EH (cell line): ENCODE measurements at regions not wholly inside any gene's neighbourhood (a gene's known extent, or its start where the extent isn't known, plus 50 kb on each side); places are given as distances from the start of the nearest gene placed in this dataset.

Experiments
- DNase-seq: peaks from one replicate; pipeline ENCODE4 v3.0.0-alpha.2; 2015; ENCODE audit warnings: low read depth

DNA sequence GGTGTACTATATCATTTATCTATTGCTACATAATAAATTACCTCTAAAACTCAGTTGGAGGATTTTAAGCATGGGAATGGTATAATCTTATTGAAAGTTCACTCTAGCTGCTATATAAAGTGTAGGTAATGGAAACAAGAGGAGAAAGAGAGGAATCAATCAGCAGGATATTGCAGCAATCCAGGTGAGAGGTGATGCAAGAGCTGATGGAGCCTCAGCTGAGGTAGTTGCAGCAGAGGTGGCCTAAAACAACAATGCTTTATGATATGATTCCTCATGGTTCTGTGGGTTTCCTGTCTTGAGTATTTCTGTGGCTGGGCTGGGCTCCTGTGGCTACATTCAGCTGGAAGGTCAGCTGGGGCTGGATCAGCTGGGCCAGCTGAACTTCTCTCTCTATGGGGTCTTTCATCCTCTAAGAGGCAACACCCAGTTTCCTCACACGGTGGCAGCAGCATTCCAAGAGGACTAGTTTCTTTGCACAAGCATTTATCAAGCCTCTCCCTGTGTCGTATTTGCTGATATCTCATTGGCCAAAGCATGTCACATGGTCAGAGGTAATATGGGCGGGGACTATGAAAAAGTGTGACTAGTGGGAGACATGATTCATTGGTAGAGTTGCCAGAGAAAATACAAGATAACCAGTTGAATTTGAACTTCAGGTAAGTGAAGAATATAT, 135.4 kb upstream of the LARGE1 start:
- no peak for DNase-seq

DNA sequence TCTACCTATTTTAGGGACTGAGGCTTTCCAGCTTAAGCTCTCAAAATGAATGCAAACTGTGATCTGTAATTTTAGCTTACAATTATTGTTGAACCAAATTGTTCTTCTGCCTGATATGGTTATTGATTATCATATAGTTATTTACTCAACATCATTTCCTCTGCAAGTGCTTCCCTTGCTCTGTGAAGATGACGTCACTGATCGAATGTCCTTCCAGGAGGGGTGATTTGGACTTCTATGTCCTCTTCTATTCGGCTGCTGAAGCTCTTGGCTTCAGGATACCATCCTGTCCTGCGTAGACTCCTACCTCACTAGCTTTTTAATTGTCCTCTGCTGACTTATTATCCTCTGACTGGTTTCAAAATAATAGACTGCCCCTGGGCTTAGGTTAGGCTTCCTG, 137.4 kb upstream of the LARGE1 start:
- no peak for DNase-seq

DNA sequence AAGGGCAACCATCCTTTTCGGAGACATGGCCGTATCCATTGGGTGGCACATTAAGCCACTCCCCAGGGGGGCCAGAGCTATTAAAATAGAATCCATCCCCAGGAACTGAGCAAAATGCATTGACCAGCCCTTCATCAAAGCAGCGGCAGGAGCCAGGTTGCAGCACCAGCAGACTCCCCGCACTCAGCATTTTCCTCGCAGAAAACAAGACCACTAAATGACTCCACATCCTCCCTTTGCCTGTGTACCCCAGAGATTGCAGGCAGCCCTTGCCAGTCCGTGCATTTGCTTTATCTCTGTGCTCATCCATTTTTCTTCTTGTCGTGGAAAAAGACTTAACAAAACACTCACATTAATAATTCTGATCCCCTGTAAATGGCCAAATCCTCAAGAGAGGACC, 144.4 kb upstream of the LARGE1 start:
- no peak for DNase-seq

DNA sequence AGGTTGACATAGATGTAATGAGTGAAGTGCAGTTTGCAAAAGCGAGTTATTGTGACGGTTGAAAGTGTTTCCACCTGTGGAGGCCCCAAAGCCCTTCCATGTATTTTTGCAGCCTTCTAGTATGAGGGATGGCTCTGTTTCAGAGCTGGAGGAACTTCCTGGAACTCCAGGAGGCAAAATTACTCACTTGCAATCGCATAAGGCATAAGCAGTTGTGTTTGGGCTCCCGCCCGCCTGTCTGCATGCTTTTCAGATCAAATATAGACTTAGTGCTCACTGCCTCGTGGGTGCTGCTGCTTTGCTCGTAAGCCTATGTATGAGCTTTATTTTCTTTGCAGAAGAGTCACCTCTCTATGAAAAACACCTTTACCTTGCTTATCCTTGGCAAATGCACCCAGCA, 146.8 kb upstream of the LARGE1 start:
- no peak for DNase-seq

DNA sequence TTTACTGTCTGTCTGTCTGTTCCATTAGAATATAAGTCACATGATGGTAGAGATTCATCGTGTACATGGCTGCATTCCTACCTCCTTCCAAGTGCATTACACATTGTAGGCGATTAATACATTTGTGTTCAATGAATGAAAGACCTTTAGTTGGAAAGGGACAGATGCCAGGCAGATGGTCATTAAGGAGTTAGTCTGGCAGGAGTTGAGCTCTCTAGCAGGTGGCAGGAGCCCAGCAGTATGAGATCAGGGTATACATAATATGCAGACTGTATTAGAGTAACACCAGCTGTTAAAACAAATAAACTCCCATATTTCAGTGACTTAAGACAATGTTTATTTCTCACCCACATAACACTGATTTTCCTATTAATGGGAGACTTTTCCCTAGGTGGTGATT, 147.7 kb upstream of the LARGE1 start:
- DNase-seq, result no peak

DNA sequence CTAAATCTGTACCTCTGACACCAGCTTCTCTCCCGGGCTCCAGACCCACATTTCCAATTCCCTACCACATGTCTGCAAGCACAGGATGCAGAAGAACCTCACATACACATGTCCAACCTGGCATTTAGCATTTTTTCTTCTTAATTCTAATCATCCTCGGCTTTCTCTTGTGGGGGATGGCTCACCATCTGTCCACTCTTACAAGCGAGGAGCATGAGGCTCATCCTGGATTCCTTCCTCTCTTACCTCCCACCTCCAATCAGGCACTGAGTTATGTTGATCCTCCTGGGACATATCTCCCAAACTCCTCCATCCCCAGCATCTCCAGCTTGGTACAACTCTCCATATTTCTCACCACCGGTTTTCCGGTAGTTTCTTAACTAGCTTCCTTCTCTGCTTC, 149.8 kb upstream of the LARGE1 start:
- DNase-seq, result no peak

DNA sequence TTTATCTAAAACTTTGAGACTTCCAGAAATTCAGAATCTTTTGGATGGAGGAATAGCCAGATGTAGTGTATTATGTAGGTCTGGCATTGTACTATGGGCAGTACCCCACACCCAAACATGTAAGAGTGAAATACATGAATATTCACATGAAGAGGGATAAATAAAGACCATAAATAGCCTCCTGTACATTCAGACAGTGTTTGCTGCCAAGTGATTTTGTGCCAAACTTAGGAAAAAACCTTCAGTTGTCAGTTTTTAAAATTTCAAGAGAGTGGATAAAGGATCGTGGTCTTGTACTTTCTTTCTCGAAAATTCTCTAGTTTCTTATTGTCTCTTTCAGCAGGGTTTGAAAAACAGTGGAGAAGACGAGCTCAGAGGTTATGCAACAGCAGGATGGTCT, 150.3 kb upstream of the LARGE1 start:
- DNase-seq, result no peak

DNA sequence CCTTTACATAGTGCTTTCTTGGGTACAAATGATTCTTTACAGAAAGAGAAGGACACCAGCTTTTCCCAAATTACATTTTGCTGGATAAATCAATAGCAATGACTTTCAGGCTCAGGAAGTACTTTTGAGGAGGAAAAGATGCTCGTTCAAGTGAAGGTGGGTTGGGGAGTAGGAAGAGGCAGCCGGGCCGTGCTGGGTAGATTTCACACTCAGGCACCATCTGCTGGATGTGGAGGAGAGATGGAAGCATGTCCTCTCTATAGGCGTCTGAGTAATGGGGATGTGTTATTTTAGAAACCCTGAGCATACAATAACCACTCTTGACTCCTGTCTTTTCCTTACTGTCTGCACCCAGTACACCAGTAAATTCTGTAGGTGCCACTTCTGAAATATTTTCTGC, 152.3 kb upstream of the LARGE1 start:
- no peak for DNase-seq

DNA sequence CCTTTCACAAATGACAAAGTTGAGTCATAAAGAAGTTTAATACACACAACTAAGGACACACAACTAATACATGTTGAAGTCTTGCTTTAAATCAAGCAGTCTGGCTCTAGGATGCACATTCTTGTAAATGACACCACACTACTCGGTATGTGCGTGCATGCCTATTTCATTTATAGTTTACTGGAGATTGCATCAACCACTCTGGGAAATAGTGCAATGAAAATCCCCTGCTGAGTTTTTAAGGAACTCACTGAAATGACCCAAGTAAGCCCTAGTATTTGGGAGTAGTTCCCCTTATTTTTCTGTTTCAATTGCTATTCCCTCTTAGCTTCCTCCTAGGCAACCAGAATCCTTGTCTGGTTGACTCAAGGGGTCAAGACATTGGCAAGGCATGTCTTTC, 160.2 kb upstream of the LARGE1 start:
- DNase-seq, result no peak

DNA sequence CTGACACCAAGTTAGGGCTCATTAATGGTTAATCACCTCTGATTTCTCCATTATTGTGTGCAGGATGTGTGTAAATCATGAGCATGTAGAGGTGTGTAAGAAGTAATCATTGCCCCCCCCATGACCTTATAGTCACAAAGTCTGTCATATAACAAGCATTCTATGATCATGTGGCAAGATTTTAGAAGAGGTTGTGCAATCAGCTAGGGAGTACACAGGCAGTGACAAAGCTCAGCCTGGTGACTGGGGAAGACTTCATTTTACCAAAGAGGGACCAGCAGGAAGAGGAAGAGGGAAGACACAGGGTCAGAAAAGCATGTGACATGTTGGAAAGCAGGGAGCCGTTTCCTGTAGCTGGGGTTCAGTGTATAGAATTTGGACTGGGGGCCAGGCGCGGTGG, 176.5 kb upstream of the LARGE1 start:
- DNase-seq, result no peak

DNA sequence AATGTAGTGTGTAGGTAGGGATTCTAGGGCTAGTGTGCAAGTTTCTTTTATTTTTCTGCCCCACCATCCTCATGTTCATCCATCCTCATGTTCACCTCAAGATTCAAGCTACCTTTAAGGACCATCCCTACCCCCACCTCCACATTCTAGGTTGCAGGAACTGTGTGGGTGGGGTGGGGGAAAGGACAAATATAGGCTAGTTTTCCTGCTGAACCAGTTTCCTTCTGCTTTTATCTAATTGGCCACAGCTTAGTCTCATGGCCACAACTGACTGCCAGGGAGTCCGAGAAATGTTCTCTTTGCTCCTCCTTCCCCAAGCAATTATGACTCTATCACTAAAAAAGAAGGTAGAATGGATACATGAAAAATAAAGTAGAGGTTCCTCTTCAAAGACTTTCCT, 179.0 kb upstream of the LARGE1 start:
- no peak for DNase-seq

DNA sequence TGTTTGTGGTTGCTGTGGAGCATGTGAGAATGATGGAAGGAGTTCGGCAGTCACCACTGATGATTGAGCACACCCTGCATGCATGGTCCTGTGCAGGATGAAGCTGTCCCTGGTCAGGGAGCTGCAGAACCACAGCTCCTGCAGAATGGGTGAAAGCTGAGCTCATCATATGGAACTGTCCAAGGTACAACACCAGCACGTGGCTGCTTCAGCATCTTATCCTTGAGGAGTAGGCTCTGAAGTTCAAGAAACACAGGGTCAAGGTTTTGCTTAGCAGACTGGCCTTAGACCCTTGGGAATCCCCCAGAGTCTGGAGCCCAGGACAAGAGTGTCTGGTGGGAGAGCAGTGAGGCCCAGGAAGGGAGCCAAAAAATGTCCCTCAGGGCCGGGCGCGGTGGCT, 182.4 kb upstream of the LARGE1 start:
- no peak for DNase-seq

DNA sequence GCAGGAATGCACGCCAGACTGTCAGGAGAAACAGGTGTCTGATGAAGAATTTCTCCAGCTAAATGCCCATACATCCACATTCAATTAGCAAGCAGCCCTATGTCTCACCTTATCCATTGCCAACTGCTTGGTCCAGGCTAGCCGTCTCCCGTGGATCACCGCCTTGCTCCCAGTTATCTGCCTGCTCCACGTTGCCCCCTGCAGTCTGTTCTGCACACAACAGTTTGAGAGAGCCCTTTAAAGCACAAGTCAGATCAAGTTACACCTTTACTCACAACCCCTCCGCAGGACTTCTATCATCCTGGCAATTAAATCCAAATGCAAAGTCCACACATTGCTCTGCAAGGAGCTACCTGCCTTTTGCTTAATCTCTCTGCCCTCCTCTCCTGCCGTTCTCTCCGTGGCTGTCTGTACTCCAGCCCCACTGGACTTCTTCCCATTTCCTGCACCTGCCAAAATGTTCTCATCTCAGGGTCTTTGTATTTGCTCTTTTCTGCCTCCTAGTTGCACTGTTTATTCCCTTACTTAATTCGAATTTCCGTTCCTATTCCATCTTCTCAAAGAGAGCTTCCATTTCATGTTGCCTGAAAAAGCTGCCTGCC, 185.3 kb upstream of the LARGE1 start:
- DNase-seq, result no peak

DNA sequence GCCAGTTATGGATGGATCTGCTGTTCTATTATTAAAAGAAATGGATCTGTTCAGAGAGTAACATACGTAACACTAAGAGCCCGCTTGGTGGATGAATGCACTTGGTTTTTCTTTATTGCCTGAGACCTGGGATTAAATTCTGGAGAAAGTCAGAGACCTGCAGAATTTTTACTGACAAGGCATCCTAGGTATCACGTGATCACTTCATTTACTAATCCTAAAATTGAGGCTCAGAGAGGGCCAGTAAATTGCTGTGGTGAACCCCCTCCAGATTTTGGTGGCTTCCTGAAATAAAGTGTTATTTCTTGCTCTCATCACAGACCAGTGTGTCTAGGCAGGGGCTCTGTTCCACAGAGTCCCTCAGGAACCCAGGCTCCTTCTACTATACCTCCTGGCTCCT, 187.9 kb upstream of the LARGE1 start:
- no peak for DNase-seq

DNA sequence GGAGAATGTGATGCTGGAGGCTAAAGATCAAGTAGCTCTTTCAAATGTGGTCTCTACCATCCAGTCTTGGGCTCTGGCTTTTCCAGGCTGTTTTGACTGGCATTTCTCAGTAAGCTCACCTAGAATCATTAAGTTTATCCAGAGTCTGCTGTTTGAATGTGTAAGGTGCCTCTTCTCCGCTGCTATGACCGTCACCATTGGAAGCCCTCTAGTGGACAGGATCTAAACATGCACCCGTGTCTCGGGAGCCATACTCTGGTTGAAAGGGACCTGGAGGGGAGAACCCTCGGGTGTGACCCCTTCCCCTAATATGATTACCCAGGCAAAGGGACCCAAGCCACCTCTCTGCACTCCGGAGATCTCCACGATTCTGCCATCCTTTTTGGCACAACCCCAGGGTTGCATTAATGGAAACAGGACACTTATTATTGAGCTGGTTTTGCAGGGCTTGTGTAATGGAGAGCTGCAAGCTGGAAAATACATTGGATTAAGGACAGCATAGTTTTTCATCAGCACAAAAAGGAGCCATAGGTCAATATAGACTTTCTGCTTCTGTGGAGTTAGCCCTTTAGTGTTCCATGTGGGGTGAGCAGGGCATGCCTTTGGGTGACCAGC, 191.0 kb upstream of the LARGE1 start:
- peak; percentile 3 for DNase-seq

DNA sequence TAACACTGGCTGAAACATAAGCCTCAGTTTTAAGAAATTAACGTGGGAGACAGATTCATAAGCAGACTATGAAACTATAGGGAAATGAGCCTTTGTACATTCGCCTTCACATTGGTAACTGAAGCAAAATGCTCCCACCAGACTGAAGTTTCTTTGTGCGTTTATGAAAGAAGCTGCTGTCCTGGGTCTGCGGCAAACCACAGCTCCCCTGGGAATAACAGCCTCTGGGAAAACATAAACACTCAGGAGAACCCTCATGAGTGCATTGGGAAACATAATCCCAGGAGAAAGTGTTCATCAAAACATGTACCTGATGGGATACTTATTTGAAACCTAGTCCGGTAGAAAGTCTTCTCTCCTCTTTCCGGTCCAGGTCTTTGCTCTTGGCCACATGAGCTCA, 193.1 kb upstream of the LARGE1 start:
- DNase-seq, result no peak

DNA sequence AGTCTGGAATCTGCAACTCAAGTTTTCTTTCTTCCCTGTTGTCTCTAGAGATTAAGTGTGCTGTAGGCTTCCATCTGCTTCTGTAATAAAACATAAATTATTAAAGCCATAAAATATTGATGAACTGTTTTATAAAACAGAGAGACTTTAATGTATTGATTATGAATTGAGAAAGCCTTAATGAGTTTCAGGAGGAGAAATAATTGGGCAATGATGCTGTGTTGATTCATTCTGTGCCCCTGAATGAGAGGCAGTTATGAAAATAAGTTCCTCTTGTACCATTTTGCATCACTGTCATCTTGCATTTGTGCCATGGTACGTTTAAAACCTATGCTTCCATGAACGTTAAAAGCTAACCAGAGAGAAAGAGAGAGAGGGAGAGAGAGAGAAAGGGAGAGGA, 194.1 kb upstream of the LARGE1 start:
- DNase-seq, result no peak

DNA sequence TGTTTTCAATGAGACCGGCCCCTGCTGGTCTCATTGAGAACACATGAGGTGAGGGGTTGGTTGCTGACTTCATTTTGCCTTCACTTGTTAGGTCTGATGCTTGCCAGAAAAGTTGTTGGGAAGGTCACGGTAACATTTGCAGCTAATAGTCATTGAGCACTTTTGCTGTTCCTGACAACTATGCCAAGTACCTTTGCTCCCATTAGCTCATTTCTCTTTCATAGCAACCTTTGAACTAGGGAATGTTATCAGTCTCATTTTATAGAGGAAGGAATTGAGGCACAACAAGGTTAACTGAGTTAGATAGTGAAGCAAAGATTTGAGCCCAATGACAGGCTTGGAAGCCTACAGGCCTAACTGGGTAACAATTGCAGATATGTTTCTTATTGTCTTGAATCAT, 195.4 kb upstream of the LARGE1 start:
- no peak for DNase-seq

DNA sequence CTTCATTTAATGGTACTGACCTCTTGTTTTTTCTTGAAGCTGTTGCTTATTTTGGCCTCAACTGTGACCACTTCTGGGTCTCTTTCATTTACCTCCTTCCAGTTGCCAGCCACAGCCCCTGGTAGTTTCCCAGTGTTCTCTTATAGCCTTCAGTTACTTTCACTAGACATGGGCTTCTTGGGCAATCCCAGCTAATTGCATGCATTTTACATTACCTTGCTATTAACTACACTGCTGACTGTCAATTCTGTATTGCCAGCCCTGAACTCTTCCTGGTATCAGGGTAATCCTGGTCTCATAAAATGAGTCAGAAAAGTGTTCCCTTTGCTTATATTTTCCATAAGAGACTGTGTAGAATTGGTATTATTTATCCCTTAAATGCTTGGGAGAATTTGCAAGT, 195.8 kb upstream of the LARGE1 start:
- DNase-seq, result no peak

DNA sequence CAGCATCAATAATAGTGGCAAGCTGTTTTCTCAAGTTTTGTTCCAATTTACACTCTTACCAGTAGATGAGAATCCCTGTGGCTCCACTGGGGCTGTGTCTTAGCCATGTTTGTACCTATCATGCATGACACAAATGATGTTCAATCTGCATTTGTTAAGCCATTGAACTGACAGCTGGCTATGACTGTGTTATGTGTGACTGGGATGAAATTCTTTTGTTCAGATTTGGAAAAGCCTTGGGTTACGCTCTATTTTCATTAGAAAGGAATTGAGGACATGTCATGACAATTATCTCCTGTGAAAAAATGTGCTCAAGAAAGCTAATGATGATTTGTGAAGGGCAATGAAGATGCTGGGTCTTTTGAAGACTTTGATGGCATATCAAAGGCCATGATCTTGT, 201.8 kb upstream of the LARGE1 start:
- no peak for DNase-seq

DNA sequence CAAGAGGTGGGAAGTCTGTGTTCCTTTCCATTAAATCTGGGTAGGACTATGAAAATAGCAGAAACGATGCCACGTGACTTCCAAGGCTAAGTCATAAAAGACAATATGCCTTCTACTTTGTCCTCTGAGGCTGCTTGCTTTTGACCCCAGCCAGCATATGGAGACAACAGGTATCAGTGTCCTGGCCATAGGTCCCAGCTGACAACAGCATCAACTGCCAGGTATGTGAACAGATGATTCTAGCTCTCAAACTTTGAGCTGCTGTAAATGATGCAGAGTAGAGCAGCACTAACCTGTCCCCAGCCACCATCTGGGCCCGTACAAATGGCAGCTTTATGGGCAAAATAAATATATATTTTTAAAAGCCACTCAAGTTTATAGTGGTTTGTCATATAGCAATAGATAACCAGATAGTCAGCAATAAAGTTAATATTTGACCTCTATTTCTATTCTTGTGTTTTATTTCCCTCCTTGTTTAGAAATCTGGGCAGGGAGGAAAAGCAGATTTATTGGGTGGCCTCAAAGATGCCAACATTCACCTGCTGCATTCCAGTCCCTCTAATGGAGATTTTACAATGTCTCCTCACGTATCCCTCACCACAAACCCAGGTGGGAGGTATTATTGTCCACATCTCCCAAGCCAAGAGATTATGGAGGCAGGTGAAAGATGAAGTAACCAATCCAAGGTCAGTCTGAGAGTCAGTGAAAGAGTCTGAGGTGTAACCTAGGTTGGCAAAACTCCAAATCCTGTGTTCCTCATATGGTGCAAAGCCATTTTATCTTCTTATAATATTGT, 209.6 kb upstream of the LARGE1 start:
- no peak for DNase-seq

DNA sequence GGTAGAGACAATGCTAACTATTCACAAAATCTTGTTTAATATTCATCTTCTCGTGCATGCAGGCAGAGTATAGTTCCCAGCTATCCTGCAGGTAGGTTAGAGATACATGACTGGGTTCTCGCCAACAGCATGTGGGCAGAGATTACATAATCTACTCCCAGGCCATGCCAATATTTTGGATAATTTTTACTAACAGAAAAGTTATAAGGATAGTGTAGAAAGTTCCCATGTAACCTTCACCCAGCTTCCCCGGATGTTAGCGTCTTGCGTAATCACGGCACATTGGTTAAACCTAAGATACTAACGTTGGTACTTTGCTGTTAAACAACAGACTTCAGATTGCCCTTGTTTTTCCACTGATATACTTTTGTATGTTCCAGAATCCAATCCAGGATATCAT, 215.5 kb upstream of the LARGE1 start:
- no peak for DNase-seq

DNA sequence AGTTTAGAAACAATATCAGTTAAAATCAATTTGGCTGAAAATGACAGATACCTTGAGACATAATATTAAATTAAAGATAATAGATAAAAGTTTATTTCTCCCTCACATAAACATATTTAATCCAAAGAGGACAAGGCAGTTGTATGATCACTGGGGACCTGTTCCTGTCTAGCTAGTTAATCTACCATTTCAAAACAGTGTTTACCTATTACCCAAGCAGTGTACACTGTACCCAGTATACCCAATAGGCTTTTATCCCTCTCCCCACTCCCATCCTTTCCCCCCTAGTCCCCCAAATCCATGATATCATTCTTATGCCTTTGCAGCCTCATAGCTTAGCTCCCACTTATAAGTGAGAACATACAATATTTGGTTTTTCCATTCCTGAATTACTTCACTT, 229.7 kb upstream of the LARGE1 start:
- DNase-seq, result no peak
